WTC11 (cell line): ENCODE measurements at regions not wholly inside any gene's neighbourhood (a gene's known extent, or its start where the extent isn't known, plus 50 kb on each side); places are given as distances from the start of the nearest gene placed in this dataset.

ENCODE experiments used
- ATAC-seq: fragments of 200-7000 bp; cut with Tn5 transposase; 2 replicates; pipeline ENCODE4 v1.10.0; 2021; ENCODE audit warnings: mild to moderate bottlenecking, moderate library complexity
- CTCF ChIA-PET: fragments of 300-600 bp; sonication (Branson Sonifier 250); formaldehyde crosslinking; loops from one replicate; lab custom pipeline; 2021; ENCODE audit warnings: antibody characterized with exemption; lab: Charles Lee
- POLR2A ChIA-PET: fragments of 350-600 bp; sonication (Branson Sonifier 250); formaldehyde crosslinking; loops from one replicate; lab custom pipeline; 2021; ENCODE audit warnings: antibody characterized with exemption; lab: Charles Lee
- DNase-seq: peaks from one replicate; pipeline ENCODE4 v3.0.0; 2021; ENCODE audit warnings: low spot score
- H3K27ac Mint-ChIP-seq: 2 replicates; pipeline ENCODE4 v1.8.0; 2021; ENCODE audit warnings: mixed read lengths
- H3K27me3 Mint-ChIP-seq: 2 replicates; pipeline ENCODE4 v1.8.0; 2021; ENCODE audit warnings: low read depth, mild to moderate bottlenecking, moderate library complexity, mixed read lengths
- H3K36me3 Mint-ChIP-seq: 2 replicates; pipeline ENCODE4 v1.8.0; 2021; ENCODE audit warnings: mixed read lengths
- H3K4me1 Mint-ChIP-seq: 2 replicates; pipeline ENCODE4 v1.8.0; 2022; ENCODE audit warnings: mixed read lengths
- H3K4me3 Mint-ChIP-seq: 2 replicates; pipeline ENCODE4 v1.8.0; 2021; ENCODE audit warnings: mild to moderate bottlenecking, moderate library complexity, mixed read lengths
- H3K9me3 Mint-ChIP-seq: 2 replicates; pipeline ENCODE4 v1.8.0; 2021; ENCODE audit warnings: mixed read lengths
- ATF3 ChIP-seq: sonication (generic); formaldehyde crosslinking; conservative IDR thresholded peaks from 2 replicates; pipeline ENCODE4 v1.8.1; 2022; ENCODE audit warnings: mild to moderate bottlenecking, missing genetic modification reagents
- CTCF ChIP-seq: fragments of 200-600 bp; IDR thresholded peaks from 2 replicates; pipeline ENCODE4 v1.8.0; 2022; ENCODE audit warnings: antibody characterized with exemption
- E2F1 ChIP-seq: sonication (generic); formaldehyde crosslinking; IDR thresholded peaks from 2 replicates; pipeline ENCODE4 v1.8.0; 2022; ENCODE audit warnings: mild to moderate bottlenecking, missing genetic modification reagents
- ELF4 ChIP-seq: sonication (generic); formaldehyde crosslinking; IDR thresholded peaks from 2 replicates; pipeline ENCODE4 v1.8.1; 2022; ENCODE audit warnings: low read depth, mild to moderate bottlenecking, moderate library complexity, missing genetic modification reagents
- EMX1 ChIP-seq: fragments of 250-450 bp; sonication (Bioruptor Pico); IDR thresholded peaks from 2 replicates; pipeline ENCODE4 v1.8.0; 2021; ENCODE audit warnings: mild to moderate bottlenecking
- GRHL2 ChIP-seq: fragments of 250-450 bp; sonication (Bioruptor Pico); IDR thresholded peaks from 2 replicates; pipeline ENCODE4 v1.8.0; 2022; ENCODE audit warnings: mild to moderate bottlenecking, moderate library complexity; ENCODE audit not compliant: insufficient replicate concordance, severe bottlenecking
- HMGA2 ChIP-seq: fragments of 250-450 bp; sonication (Bioruptor Pico); IDR thresholded peaks from 2 replicates; pipeline ENCODE4 v1.4.0; 2021; ENCODE audit warnings: mild to moderate bottlenecking, moderate library complexity
- JAZF1 ChIP-seq: fragments of 250-450 bp; sonication (Bioruptor Pico); IDR thresholded peaks from 2 replicates; pipeline ENCODE4 v1.9.0; 2021; ENCODE audit warnings: moderate library complexity, mild to moderate bottlenecking, inconsistent platforms
- KAT7 ChIP-seq: sonication (generic); formaldehyde crosslinking; IDR thresholded peaks from 2 replicates; pipeline ENCODE4 v1.8.1; 2023; ENCODE audit warnings: missing genetic modification reagents, mild to moderate bottlenecking, borderline replicate concordance
- MAX ChIP-seq: sonication (generic); formaldehyde crosslinking; IDR thresholded peaks from 2 replicates; pipeline ENCODE4 v1.8.0; 2022; ENCODE audit warnings: mild to moderate bottlenecking, missing genetic modification reagents
- MLX ChIP-seq: sonication (generic); formaldehyde crosslinking; IDR thresholded peaks from 2 replicates; pipeline ENCODE4 v1.8.1; 2023; ENCODE audit warnings: mild to moderate bottlenecking, missing genetic modification reagents, moderate library complexity
- PRDM15 ChIP-seq: sonication (generic); formaldehyde crosslinking; IDR thresholded peaks from 2 replicates; pipeline ENCODE4 v1.8.0; 2022; ENCODE audit warnings: missing genetic modification reagents
- PRRX2 ChIP-seq: fragments of 250-450 bp; sonication (Bioruptor Pico); IDR thresholded peaks from 2 replicates; pipeline ENCODE4 v1.8.0; 2021; ENCODE audit warnings: mild to moderate bottlenecking
- SMAD3 ChIP-seq: sonication (generic); formaldehyde crosslinking; IDR thresholded peaks from 2 replicates; pipeline ENCODE4 v1.8.0; 2022; ENCODE audit warnings: missing genetic modification reagents, mild to moderate bottlenecking, borderline replicate concordance
- SMAD4 ChIP-seq: sonication (generic); formaldehyde crosslinking; IDR thresholded peaks from 2 replicates; pipeline ENCODE4 v1.8.0; 2022; ENCODE audit warnings: mild to moderate bottlenecking, missing genetic modification reagents
- SP1 ChIP-seq: sonication (generic); formaldehyde crosslinking; conservative IDR thresholded peaks from 2 replicates; pipeline ENCODE4 v1.8.1; 2022; ENCODE audit warnings: missing genetic modification reagents
- TEAD4 ChIP-seq: sonication (generic); formaldehyde crosslinking; IDR thresholded peaks from 2 replicates; pipeline ENCODE4 v1.8.0; 2022; ENCODE audit warnings: mild to moderate bottlenecking, missing genetic modification reagents
- ZNF121 ChIP-seq: sonication (generic); formaldehyde crosslinking; IDR thresholded peaks from 2 replicates; pipeline ENCODE4 v1.8.0; 2023; ENCODE audit warnings: missing genetic modification reagents
- ZNF396 ChIP-seq: fragments of 250-450 bp; sonication (Bioruptor Pico); IDR thresholded peaks from 2 replicates; pipeline ENCODE4 v1.8.0; 2021; ENCODE audit warnings: mild to moderate bottlenecking, moderate library complexity, borderline replicate concordance
- ZNF423 ChIP-seq: fragments of 250-450 bp; sonication (Bioruptor Pico); IDR thresholded peaks from 2 replicates; pipeline ENCODE4 v2.1.2; 2022; ENCODE audit warnings: mild to moderate bottlenecking, moderate library complexity
- ZNF512 ChIP-seq: sonication (generic); formaldehyde crosslinking; IDR thresholded peaks from 2 replicates; pipeline ENCODE4 v1.8.1; 2022; ENCODE audit warnings: missing genetic modification reagents, borderline replicate concordance
- ZNF671 ChIP-seq: fragments of 250-450 bp; sonication (Bioruptor Pico); IDR thresholded peaks from 2 replicates; pipeline ENCODE4 v1.8.0; 2021; ENCODE audit warnings: mild to moderate bottlenecking
- ZSCAN18 ChIP-seq: fragments of 250-450 bp; sonication (Bioruptor Pico); IDR thresholded peaks from 2 replicates; pipeline ENCODE4 v2.1.2; 2022; ENCODE audit warnings: mild to moderate bottlenecking, moderate library complexity

- TF ChIP-seq ZNF512 (CRISPR knock-in tag) (no peak), ZNF121 (no peak), KAT7 (no peak), ATF3 (CRISPR knock-in tag) (no peak), ELF4 (CRISPR knock-in tag) (no peak), PRRX2 (CRISPR knock-in tag) (no peak), PRDM15 (CRISPR knock-in tag) (no peak), TEAD4 (CRISPR knock-in tag) (no peak), SMAD3 (CRISPR knock-in tag) (no peak)
These were observed 130.8 kb downstream of the ZNF621 start (continued) for GRCh38 chr3:40655551-40655950.

- ATAC-seq (no peak), DNase-seq (no peak)
- Mint-ChIP-seq H3K4me3 (no peak overlapping the region), H3K27ac (no peak overlapping the region)
- no peak for TF ChIP-seq ZNF423 (CRISPR knock-in tag)
- TF ChIP-seq ZNF671: no peak
- no peak for TF ChIP-seq ZNF396 (CRISPR knock-in tag)
- no peak for TF ChIP-seq SMAD4 (CRISPR knock-in tag)
- no peak for TF ChIP-seq MAX (CRISPR knock-in tag)
- no peak for TF ChIP-seq HMGA2 (CRISPR knock-in tag)
- TF ChIP-seq GRHL2 (CRISPR knock-in tag): no peak
- TF ChIP-seq MLX (CRISPR knock-in tag): no peak
- TF ChIP-seq, all 79 proteins: peak for 0
- no peaks in the 10 kb centered on the region for H3K36me3 Mint-ChIP-seq
- H3K27me3 Mint-ChIP-seq: no peaks in the 10 kb centered on the region; the same call in 1 of the 2 replicates
- ChIA-PET POLR2A (no interaction called here), CTCF (no interaction called here)
- no peaks in the 10 kb centered on the region for H3K4me1 Mint-ChIP-seq
- H3K9me3 Mint-ChIP-seq: no peaks in the 10 kb centered on the region
These were observed 132.9 kb downstream of the ZNF621 start for GRCh38 chr3:40657623-40658022.

GRCh38 chr3:40658305-40658704 is 133.5 kb downstream of the ZNF621 start:
- Mint-ChIP-seq H3K4me1 (no peaks in the 10 kb centered on the region), H3K9me3 (no peaks in the 10 kb centered on the region), H3K27me3 (no peaks in the 10 kb centered on the region; the same call in 1 of the 2 replicates), H3K4me3 (no peak overlapping the region), H3K36me3 (no peaks in the 10 kb centered on the region), H3K27ac (no peak overlapping the region)
- no peak for ATAC-seq
- POLR2A ChIA-PET: no interaction called here
- no peak for DNase-seq
- CTCF ChIA-PET: no interaction called here
- TF ChIP-seq MLX (CRISPR knock-in tag) (no peak), JAZF1 (CRISPR knock-in tag) (no peak), ZSCAN18 (no peak), CTCF (no peak), TEAD4 (CRISPR knock-in tag) (no peak), SP1 (CRISPR knock-in tag) (no peak), EMX1 (no peak), PRRX2 (CRISPR knock-in tag) (no peak), E2F1 (CRISPR knock-in tag) (no peak)
